ENCODE measurements at regions not wholly inside any gene's neighbourhood (a gene's known extent, or its start where the extent isn't known, plus 50 kb on each side); places are given as distances from the start of the nearest gene placed in this dataset.

DNA sequence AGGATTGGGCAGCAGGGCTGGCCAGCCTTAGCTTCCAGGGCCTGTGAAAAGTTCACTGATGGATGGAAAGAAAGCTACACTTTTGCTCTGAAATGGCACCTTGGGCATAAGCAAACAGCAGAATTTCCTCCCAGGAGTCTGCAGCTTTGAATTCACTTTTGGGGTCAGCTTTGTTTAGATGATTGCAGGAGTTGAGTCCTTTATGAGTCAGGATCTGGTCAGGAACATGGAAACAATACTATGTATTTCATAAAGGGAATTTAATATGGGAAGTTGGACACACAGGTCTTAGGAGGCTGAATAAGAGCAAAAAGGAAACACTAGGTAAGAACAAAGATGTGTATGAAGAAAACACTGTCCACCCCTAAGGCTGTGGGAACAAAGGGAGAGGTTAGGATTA lies 345.3 kb downstream of the TSN start:
- no peak overlapping the region for H3K4me3 Mint-ChIP-seq

DNA sequence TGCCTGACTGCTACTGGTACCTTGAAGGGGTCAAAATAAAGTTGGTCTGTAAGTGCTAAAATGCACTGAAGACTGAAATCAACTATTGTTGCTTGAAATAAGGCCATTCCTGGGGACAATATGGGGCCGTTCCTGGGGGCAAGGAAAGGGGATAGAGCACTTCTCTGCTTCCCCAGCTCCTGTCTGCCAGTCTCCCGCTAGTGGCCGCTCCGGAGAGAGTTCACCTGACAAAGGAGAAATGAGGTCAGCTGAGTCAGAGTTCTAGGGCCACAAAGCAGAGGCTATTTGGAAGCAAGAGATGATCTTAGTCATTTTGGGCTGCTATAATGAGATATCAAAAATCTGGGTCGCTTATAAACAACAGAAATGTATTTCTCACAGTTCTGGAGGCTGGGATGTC lies 345.9 kb downstream of the TSN start:
- Mint-ChIP-seq H3K4me3 (no peak overlapping the region), H3K36me3 (no peaks in the 10 kb centered on the region), H3K27ac (no peak overlapping the region), H3K9me3 (no peaks in the 10 kb centered on the region), H3K27me3 (peaks cover 4% of the 10 kb centered on the region), H3K4me1 (no peaks in the 10 kb centered on the region)

More for the DNA sequence above, 345.3 kb downstream of the TSN start:
- peaks cover 5% of the 10 kb centered on the region for H3K27me3 Mint-ChIP-seq
- no peaks in the 10 kb centered on the region for H3K36me3 Mint-ChIP-seq
- no peaks in the 10 kb centered on the region for H3K4me1 Mint-ChIP-seq
- no peaks in the 10 kb centered on the region for H3K9me3 Mint-ChIP-seq
- H3K27ac Mint-ChIP-seq: no peak overlapping the region

- H3K4me3 Mint-ChIP-seq: no peak overlapping the region
- peaks cover 5% of the 10 kb centered on the region for H3K27me3 Mint-ChIP-seq
- H3K9me3 Mint-ChIP-seq: no peaks in the 10 kb centered on the region
- no peaks in the 10 kb centered on the region for H3K4me1 Mint-ChIP-seq
- no peak overlapping the region for H3K27ac Mint-ChIP-seq
- no peaks in the 10 kb centered on the region for H3K36me3 Mint-ChIP-seq
These were observed 349.9 kb downstream of the TSN start for GRCh38 chr2:122105171-122105876.

DNA sequence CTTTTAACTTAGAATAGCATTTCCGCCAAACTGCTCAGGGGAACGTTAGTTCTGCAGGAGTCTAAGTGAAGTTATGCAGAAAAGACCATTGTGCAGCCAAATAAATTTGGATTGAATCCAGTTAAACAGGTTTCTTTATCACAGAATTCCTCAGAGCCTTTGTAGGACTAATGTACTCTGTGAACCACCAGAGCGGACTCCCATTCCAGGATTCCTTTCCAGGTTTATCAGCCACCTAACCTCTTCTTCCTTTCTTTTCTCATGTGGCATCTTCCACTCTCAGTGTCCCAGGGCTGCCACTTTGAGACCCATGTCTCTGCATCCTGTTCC lies 350.4 kb downstream of the TSN start:
- no peak overlapping the region for H3K4me3 Mint-ChIP-seq
- H3K27me3 Mint-ChIP-seq: peaks cover 4% of the 10 kb centered on the region
- no peaks in the 10 kb centered on the region for H3K9me3 Mint-ChIP-seq
- H3K36me3 Mint-ChIP-seq: no peaks in the 10 kb centered on the region
- H3K27ac Mint-ChIP-seq: no peak overlapping the region
- H3K4me1 Mint-ChIP-seq: no peaks in the 10 kb centered on the region

DNA sequence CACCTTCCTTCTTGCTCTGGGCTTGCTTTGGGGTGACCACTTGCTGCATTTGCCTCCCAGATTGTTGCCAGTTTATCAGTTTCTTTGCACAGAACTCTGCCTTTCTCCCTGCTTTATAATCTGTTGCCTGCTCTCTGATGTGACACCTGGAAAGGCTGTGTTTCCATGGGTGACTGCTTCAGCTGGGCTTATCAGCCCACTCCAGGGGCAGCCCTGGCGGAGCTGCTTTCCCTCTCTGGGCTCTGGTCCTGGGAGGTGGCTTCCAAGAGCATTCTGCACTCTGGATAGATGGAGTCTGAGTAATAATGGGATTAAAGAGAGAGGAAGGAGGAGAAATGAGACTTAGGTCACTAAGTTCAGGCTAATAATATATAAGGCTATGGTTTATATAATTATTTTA lies 352.7 kb downstream of the TSN start:
- Mint-ChIP-seq H3K4me1 (no peaks in the 10 kb centered on the region), H3K27me3 (peaks cover 3% of the 10 kb centered on the region), H3K27ac (no peak overlapping the region), H3K4me3 (no peak overlapping the region), H3K36me3 (no peaks in the 10 kb centered on the region), H3K9me3 (no peaks in the 10 kb centered on the region)

- H3K27ac Mint-ChIP-seq: no peak overlapping the region
- no peaks in the 10 kb centered on the region for H3K9me3 Mint-ChIP-seq
- H3K27me3 Mint-ChIP-seq: peaks cover 3% of the 10 kb centered on the region
These were observed 357.0 kb downstream of the TSN start for GRCh38 chr2:122112216-122113005.

GRCh38 chr2:122114421-122114820 lies 359.0 kb downstream of the TSN start:
- Mint-ChIP-seq H3K9me3 (no peaks in the 10 kb centered on the region), H3K4me1 (no peaks in the 10 kb centered on the region), H3K4me3 (no peak overlapping the region), H3K27me3 (no peaks in the 10 kb centered on the region), H3K27ac (no peak overlapping the region), H3K36me3 (no peaks in the 10 kb centered on the region)

More at GRCh38 chr2:122112216-122113005, 357.0 kb downstream of the TSN start:
- Mint-ChIP-seq H3K4me3 (no peak overlapping the region), H3K36me3 (no peaks in the 10 kb centered on the region), H3K4me1 (no peaks in the 10 kb centered on the region)

GRCh38 chr2:122117371-122117770 lies 361.9 kb downstream of the TSN start:
- no peaks in the 10 kb centered on the region for H3K36me3 Mint-ChIP-seq
- no peaks in the 10 kb centered on the region for H3K9me3 Mint-ChIP-seq
- H3K4me3 Mint-ChIP-seq: no peak overlapping the region

DNA sequence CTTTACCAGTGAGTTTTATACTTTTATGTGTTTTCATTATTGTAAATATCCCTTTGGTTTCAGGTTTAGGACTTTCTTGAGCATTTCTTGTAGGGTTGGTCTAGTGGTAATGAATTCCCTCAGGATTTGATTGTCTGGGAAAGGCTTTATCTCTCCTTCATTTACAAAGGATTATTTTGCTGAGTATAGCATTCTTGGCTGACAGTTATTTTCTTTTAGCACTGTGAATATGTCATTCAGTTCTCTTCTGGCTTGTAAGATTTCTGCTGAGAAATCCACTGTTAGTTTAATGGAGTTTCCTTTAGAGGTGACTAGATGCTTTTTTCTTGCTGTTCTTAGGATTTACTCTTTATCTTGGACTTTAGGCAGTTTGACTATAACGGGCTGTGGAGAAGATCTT lies 373.9 kb downstream of the TSN start:
- H3K27me3 Mint-ChIP-seq: peaks cover 2% of the 10 kb centered on the region
- H3K4me3 Mint-ChIP-seq: no peak overlapping the region
- no peak overlapping the region for H3K27ac Mint-ChIP-seq
- H3K4me1 Mint-ChIP-seq: no peaks in the 10 kb centered on the region
- peaks cover 40% of the 10 kb centered on the region for H3K9me3 Mint-ChIP-seq
- peaks cover 8% of the 10 kb centered on the region for H3K36me3 Mint-ChIP-seq

More at GRCh38 chr2:122117371-122117770, 361.9 kb downstream of the TSN start:
- peaks cover 3% of the 10 kb centered on the region for H3K27me3 Mint-ChIP-seq
- H3K4me1 Mint-ChIP-seq: no peaks in the 10 kb centered on the region
- H3K27ac Mint-ChIP-seq: no peak overlapping the region

DNA sequence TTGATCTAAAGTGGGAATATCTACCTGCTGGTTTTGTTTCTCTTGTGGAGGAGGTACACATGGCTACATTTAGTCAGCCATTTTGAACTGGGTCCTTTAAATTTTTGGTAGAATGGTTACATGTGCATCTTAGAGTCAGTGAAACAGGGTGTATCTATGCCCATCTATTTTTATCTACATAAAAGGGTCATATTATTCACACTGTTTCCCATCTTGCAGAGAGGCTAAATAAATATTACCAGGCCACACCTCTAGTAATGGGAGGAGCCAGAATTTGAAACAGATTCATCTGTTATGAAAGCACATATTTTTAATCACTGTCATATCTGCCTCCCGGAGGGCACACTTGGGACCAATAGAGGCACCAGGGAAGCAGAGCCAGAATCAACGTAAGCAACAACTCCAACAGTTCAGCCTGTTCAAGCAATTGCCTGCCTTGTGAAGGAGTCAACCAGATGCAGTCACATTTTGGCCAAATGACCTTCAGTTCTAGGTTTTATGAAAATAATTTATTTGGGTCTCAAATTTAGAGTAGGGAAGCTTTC lies 376.8 kb downstream of the TSN start:
- Mint-ChIP-seq H3K27me3 (peaks cover 3% of the 10 kb centered on the region), H3K27ac (no peak overlapping the region), H3K4me1 (no peaks in the 10 kb centered on the region), H3K9me3 (peaks cover 26% of the 10 kb centered on the region), H3K36me3 (peaks cover 8% of the 10 kb centered on the region), H3K4me3 (no peak overlapping the region)

DNA sequence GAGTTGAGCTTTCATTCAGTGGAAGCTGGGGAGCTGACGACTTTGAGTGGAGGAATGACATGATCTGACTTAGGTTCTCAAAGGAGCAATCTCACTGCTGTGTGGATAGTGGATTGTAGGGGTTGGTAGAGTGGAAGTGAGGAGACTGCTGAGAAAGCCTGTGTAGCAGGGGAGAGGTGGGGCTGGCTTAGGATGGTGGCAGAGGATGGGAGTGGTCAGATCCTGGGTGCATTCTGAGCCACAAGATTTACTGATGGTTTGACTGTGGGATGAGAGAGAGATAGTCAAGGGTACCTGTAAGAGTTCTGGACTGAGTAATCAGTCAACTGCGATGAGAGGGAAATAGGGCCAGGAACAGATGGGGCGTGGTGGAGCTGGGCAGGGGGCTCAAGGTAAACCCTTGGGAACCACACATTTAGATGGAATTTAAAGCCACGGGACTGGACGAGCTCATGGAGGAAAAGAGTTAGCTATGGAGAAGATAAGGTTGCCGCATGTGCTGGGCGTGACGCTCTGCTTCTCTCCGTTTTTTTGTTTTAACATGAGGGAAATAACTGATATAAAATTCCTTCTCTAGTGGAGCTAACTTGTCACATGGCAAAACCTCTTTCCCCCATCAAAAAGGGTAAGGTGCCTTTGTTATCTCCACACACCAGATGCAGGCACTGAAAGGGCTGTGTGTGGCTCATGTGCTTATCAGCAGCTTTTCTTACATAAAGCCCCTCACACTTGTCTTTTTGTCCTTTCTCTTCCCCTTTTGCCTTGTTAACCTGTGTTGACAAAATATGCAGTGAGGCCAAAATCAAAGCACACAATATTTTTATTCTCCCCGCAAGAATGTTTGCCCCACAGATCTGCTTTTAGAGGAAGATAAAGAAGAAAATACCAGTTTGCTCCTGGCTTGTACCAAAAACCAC lies 379.8 kb downstream of the TSN start:
- H3K27me3 Mint-ChIP-seq: peaks cover 3% of the 10 kb centered on the region
- H3K4me1 Mint-ChIP-seq: no peaks in the 10 kb centered on the region
- no peak overlapping the region for H3K4me3 Mint-ChIP-seq
- peaks cover 3% of the 10 kb centered on the region for H3K36me3 Mint-ChIP-seq
- peaks cover 8% of the 10 kb centered on the region for H3K9me3 Mint-ChIP-seq
- no peak overlapping the region for H3K27ac Mint-ChIP-seq

GRCh38 chr2:122136056-122136455 lies 380.6 kb downstream of the TSN start:
- Mint-ChIP-seq H3K9me3 (no peaks in the 10 kb centered on the region), H3K4me1 (no peaks in the 10 kb centered on the region), H3K27me3 (peaks cover 3% of the 10 kb centered on the region), H3K27ac (no peak overlapping the region), H3K36me3 (no peaks in the 10 kb centered on the region), H3K4me3 (no peak overlapping the region)

DNA sequence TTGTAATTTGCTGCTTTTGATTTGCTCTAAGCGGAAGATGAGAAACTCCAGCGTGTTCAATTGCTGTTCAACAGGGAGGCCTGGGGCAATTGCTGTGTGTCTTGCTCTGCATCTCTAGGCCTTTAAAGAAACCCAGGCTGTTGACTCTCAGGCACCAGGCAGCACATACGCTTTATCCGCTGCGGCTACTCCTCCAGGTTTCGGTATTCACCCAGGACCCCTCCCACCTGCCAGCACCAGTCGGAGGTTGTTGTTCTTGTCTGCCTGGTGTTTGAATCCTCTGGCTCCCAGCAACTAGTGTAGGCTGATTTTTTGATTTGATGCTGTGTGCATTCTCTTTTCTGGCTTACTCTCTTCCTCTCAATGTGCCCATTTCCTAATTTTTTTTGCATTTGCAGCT lies 383.1 kb downstream of the TSN start:
- no peak overlapping the region for H3K4me3 Mint-ChIP-seq
- peaks cover 3% of the 10 kb centered on the region for H3K27me3 Mint-ChIP-seq
- H3K4me1 Mint-ChIP-seq: no peaks in the 10 kb centered on the region
- H3K9me3 Mint-ChIP-seq: no peaks in the 10 kb centered on the region
- no peaks in the 10 kb centered on the region for H3K36me3 Mint-ChIP-seq
- no peak overlapping the region for H3K27ac Mint-ChIP-seq

DNA sequence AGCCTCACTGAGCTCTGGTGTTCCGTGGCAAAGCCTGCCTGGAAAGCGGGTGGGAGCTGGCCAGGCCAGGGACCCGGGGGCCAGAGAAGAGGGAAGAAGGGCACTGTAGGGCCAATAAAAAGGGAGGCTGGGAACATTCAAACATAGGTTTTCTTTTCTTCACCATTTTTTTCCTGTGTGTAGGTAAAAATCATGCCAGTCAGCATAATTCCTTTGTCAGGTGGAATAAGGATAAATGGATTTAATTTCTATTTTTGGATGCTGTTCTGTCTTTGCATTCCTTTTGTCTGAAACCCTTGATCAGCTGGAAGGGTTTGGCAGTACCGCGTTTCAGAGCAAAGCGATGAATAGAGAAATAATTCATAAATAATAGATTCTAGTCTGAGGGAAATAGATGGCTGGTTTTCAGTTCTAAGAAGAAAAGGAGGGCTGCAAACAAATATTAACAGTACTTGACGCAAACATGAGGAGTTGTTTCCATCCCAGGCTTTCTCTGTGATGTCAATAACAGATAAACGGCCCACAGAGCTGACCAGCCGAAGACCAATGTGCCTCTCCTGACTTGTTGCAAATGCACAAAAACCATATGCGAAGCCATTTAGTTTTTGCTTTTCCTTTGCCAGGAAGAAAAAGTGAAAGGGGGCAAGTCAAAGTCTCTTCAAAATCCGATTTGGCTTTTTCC lies 384.4 kb downstream of the TSN start:
- Mint-ChIP-seq H3K9me3 (no peaks in the 10 kb centered on the region), H3K27me3 (no peaks in the 10 kb centered on the region), H3K36me3 (no peaks in the 10 kb centered on the region), H3K27ac (no peak overlapping the region), H3K4me1 (no peaks in the 10 kb centered on the region), H3K4me3 (no peak overlapping the region)

DNA sequence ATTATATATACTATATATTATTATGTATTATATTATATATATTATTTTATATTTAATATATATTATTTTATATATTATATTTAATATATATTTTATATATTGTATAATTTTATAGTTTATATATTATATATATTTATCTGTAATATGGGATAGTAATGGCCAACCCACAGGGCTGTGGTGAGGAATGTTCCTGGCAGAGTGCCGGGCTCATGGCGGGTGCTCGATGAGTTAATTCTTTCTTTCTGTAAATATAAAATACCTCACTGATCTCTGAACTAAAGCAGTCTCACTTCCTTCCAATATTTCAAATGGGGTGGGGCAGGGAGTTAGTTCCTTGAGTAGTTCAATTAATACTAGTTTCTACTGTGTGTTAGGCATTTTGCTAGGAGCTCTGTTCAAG lies 389.4 kb downstream of the TSN start:
- H3K27ac Mint-ChIP-seq: no peak overlapping the region
- H3K36me3 Mint-ChIP-seq: no peaks in the 10 kb centered on the region
- H3K27me3 Mint-ChIP-seq: no peaks in the 10 kb centered on the region
- no peaks in the 10 kb centered on the region for H3K9me3 Mint-ChIP-seq
- no peaks in the 10 kb centered on the region for H3K4me1 Mint-ChIP-seq
- no peak overlapping the region for H3K4me3 Mint-ChIP-seq
